LNCaP clone FGC (cell line): ENCODE measurements at regions not wholly inside any gene's neighbourhood (a gene's known extent, or its start where the extent isn't known, plus 50 kb on each side); places are given as distances from the start of the nearest gene placed in this dataset.

Experiments used
- DNase-seq: peaks from one replicate; pipeline ENCODE4 v3.0.0-alpha.2; 2011; ENCODE audit warnings: low read depth
- H3K4me3 ChIP-seq: 2 replicates; pipeline ENCODE4 v1.5.1; 2011; ENCODE audit warnings: mild to moderate bottlenecking, low read depth, low read length, control low read depth
- TF ChIP-seq, protein P1 (sequence below): IDR thresholded peaks from 2 replicates; pipeline ENCODE4 v1.5.1; 2012; ENCODE audit warnings: mild to moderate bottlenecking; ENCODE audit not compliant: control insufficient read depth, insufficient read depth; ENCODE audit errors: extremely low read depth

DNA sequence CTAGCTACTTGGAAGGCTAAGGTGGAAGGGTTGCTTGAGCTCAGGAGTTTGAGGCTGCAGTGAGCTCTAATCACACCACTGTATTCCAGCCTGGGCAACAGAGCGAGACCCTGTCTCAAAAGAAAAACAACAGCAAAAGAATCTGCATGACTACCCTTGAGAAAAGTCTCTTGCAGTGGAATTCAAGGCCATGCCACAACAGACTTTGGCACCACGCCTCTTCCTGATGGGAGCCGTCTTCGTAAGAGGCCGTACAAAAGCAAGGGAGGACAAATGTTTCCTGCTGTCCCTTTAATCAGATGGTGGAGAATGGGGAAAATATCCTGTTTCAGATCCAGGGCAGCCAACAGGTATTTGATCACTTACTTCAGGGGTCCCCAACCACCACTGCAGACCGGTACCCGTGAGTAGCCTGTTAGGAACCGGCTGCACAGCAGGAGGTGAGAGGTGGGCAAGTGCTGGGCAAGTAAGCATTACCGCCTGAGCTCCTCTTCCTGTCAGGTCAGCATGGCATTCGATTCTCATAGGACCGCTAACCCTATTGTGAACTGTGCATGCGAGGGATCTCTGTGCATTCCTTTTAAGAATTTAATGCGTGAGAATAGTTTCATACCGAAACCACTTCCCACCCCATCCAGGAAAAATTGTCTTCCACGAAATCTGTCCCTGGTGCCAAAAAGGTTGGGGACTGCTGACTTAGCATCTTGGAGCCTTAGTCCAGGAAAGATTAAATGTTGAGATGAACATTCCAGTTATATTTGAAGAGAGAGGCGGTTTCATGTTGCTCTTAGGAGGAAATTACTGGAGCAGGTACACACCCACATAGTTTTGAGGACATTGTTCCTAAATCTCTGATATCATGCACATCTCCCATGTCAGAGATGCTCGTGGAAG is 94.4 kb upstream of the XPO1 start:
- H3K4me3 ChIP-seq = no peak overlapping the region
- TF ChIP-seq, protein P1, sequence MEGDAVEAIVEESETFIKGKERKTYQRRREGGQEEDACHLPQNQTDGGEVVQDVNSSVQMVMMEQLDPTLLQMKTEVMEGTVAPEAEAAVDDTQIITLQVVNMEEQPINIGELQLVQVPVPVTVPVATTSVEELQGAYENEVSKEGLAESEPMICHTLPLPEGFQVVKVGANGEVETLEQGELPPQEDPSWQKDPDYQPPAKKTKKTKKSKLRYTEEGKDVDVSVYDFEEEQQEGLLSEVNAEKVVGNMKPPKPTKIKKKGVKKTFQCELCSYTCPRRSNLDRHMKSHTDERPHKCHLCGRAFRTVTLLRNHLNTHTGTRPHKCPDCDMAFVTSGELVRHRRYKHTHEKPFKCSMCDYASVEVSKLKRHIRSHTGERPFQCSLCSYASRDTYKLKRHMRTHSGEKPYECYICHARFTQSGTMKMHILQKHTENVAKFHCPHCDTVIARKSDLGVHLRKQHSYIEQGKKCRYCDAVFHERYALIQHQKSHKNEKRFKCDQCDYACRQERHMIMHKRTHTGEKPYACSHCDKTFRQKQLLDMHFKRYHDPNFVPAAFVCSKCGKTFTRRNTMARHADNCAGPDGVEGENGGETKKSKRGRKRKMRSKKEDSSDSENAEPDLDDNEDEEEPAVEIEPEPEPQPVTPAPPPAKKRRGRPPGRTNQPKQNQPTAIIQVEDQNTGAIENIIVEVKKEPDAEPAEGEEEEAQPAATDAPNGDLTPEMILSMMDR = no peak
- DNase-seq = no peak

DNA sequence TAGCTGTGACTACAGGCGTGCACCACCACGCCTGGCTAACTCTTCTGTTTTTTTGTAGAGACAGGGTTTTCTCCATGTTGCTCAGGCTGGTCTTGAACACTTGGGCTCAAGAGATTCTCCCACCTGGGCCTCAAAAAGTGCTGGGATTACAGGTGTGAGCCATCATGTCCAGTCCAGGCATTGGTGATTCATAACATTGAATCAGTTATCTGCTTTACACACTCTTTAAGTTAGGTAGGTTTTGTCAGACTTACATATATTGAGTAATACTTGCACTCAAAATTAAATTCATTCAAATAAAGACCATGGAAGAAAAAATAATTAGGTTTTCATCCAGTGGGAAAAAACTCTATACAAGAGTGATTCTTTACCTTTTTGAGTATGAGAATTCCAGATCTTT is 93.2 kb upstream of the XPO1 start:
- no peak overlapping the region for H3K4me3 ChIP-seq
- TF ChIP-seq, protein P1 = no peak
- DNase-seq = no peak

DNA sequence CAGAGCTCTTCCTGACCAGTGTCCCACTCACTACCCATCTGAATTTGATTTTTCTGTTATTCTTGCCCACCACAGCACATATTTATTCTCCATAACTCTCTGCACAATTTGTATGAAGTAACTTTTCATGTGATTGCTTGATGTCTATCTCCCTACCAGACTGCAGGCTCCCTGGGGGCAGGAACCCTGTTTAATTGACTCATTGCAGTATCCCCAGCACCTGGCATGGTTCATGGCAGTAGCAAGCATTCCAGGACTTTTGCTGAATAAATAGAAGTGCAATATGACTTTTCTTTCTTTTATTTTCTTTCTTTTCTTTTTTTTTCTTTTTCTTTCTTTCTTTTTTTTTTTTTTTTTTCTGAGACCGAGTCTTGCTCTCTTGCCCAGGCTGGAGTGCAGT is 88.7 kb upstream of the XPO1 start:
- TF ChIP-seq, protein P1 = no peak
- DNase-seq = no peak
- no peak overlapping the region for H3K4me3 ChIP-seq

DNA sequence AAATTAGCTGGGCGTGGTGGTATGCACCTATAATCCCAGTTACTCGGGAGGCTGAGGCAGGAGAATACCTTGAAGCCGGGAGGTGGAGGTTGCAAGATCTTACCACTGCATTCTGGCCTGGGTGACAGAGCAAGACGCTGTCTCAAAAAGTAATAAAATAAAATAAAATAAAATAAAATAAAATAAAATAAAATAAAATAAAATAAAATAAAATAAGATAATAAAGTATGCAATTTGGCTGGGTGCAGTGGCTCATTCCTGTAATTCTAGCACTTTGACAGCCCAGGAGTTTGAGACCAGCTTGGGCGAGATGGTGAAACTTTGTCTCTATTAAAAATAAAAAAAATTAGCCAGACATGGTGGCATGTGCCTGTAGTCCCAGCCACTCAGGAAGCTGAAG is 85.6 kb upstream of the XPO1 start:
- TF ChIP-seq, protein P1 = no peak
- H3K4me3 ChIP-seq = no peak overlapping the region
- DNase-seq = no peak

DNA sequence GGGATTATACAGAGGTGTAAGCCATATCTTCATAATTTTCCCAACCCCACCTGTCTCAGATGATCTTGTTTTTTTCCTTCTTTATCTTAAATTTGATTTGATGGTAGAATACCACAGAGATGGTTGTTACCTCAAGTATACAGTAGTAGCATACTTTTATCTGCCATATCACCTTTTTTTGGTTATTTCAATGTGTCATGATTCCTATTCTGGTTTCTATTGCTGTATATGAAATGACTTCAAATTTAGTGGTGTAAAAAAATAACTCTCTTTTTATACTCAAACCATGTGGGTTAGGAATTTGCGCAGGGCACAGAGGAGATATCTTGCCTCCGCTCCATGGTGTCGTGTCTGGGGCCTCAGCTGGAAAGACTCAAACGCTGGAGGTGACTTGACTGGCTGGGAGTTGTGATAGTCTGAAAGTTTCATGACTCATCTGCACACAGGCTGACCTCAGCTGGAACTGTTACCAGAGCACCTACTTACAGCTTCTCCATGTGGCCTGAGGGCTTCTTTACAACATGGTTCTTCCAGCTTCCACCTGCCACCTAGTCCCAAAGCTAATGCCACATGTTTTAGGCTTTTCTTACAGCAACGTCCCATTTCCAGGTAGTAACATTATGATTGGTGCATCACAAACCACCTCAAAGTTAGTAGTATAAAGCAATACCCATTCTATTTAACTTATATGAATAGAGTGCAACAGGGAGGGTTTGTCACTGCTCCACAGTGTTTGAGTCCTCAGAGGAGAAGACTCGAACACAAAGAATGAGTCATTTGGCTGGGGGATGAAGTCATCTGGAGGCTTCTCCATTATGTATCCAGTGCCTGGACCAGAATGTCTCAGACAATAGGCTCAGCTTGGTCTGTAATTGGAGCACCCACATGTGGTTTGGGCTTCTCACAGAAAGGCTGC is 82.3 kb upstream of the XPO1 start:
- TF ChIP-seq, protein P1 = no peak
- no peak for DNase-seq
- H3K4me3 ChIP-seq = no peak overlapping the region

DNA sequence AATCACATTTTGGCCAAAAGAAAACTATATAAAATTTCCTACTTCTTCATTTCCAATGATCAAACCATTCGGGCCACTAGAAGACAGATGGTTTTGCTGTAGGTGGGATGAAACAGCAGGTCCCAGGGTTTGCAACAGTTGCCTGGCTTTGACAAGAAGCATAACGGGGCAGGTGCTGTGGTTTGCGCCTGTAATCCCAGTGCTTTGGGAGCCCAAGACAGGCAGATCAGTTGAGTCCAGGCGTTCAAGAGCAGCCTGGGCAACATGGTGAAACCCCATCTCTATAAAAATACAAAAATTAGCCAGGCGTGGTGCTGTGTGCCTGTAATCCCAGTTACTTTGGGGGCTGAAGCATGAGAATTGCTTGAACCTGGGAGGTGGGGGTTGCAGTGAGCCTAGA is 81.4 kb upstream of the XPO1 start:
- no peak for DNase-seq
- no peak overlapping the region for H3K4me3 ChIP-seq
- TF ChIP-seq, protein P1 = no peak
